DMS53 treated with DMSO at 0.1 percent for 48 hours (cell line): ENCODE measurements at regions not wholly inside any gene's neighbourhood (a gene's known extent, or its start where the extent isn't known, plus 50 kb on each side); places are given as distances from the start of the nearest gene placed in this dataset.
"Not testable (repeated sequence)": the region's sequence is repeated elsewhere in the genome, so short reads cannot be mapped to it uniquely, and the experiment has no call there.

Experiments
- DNase-seq: peaks from one replicate; lab custom pipeline; 2025; ENCODE audit not compliant: unreplicated experiment; lab: John Stamatoyannopoulos, UW

- DNase-seq = peak; percentile 19
Measured at GRCh38 chr15:59791755-59792154, 102.6 kb upstream of the BNIP2 start.

- no peak for DNase-seq
Measured at GRCh38 chr15:59791079-59791478, 102.0 kb upstream of the BNIP2 start.

GRCh38 chr15:59786466-59786865, 97.3 kb upstream of the BNIP2 start:
- DNase-seq = not testable (repeated sequence)

GRCh38 chr15:59785981-59786380, 96.9 kb upstream of the BNIP2 start:
- DNase-seq = not testable (repeated sequence)

DNA sequence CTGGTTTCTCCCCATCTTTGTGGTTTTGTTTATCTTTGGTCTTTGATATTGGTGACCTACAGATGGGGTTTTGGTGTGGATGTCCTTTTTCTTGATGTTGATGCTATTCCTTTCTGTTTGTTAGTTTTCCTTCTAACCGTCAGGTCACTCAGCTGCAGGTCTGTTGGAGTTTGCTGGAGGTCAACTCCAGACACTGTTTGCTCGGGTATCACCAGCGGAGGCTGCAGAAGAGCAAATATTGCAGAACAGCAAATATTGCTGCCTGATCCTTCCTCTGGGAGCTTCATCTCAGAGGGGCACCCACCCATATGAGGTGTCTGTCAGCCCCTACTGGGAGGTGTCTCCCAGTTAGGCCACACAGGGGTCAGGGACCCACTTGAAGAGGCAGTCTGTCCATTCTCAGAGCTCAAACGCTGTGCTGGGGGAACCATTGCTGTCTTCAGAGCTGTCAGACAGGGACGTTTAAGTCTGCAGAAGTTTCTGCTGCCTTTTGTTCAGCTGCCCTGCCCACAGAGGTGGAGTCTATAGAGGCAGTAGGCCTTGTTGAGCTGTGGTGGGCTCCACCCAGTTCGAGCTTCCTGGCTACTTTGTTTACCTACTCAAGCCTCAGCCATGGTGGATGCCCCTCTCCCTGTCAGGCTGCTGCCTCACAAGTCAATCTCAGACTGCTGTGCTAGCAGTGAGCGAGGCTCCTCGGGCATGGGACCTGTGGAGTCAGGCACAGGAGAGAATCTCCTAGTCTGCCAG, 94.8 kb upstream of the BNIP2 start:
- not testable (repeated sequence) for DNase-seq

DNA sequence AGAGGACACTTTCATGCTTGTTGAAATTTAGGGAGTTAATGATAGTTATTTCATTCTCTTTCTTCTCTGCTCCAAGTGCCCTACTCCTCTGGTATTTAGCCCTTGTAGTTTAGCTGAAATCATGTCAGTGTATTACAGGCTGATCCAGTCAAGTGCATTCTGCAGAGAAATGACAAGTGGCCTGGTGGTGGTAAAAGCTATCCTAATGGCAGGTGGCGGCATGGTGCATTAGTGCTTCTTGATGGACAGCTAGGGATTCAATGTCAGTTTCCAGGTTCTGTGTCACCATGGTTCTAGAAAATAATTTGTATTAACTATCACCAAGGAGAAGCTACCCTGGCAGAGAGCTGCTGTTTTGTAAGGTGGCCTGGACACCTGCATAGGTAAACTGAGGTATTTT, 90.0 kb upstream of the BNIP2 start:
- DNase-seq = no peak

DNA sequence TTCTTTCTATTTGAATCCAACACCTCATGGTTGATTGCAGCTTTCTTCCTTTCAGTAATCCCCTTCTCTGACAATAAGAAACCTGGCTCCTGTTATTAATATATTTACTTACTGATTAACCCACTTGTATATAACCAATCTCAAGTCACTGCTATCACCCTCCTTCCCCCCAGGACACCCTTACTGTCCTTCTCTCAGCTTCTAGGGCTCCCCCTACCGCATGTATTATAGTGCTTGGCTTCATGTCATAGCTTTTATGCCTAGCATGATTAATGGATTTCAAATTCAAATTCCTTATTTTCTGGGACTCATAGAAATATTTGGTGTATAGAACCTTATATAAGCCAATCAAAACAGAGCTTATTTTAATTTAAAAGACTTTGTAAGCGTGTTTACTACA, 75.7 kb upstream of the BNIP2 start:
- DNase-seq = no peak

GRCh38 chr15:59762558-59762957, 73.4 kb upstream of the BNIP2 start:
- DNase-seq = no peak

DNA sequence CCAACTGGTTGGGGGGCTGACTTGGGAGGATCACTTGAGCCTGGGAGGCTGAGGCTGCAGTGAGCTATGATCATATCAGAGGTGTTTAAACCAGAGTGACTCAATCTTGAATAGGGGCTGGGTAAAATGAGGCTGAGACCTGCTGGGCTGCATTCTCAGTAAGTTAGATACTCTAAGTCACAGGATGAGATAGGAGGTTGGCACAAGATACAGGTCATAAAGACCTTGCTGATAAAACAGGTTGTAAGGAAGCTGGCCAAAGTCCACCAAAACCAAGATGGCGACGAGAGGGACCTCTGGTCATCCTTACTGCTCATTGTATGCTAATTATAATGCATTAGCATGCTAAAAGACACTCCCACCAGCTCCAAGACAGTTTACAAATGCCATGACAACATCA, 71.1 kb upstream of the BNIP2 start:
- DNase-seq = not testable (repeated sequence)

DNA sequence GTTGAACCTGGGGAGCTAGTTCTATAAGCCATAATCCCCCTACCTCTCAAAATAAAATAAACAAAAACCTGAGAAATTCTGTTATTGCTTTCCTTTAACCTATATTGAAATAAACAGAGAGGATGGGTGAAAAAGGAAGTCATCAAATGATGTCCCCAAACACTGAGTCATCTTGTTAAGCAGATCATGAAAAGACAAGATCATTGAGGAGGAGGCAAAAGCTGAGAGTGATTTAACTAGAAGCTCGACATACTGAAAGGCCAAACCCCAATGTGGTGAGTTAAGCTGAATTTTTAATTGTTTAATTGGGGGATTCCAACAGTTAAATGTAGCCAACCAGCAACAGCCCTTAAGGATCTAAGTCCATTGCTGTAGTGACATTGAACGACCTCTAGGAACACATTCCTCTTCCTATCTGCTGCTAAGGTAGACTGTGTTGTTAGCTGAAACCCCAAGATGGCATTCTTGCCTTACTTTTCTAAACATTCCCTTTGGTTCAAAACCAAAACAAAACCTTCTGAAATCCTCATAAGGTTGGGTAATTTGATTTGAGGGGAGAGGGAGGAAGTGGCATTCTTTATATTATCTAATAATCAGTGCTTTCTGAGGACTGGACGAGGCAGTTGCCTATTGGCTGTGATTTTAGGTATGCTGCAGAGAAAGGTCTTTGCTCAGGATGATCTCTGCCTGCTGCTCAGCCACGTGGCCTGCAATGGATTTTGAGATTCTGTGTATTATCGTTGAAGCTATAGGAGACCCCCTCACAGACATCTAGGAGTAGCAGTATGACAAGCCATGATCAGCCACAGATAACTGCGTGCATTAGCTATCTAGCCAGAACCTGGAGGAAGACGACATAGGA, 62.7 kb upstream of the BNIP2 start:
- DNase-seq = peak; percentile 10

DNA sequence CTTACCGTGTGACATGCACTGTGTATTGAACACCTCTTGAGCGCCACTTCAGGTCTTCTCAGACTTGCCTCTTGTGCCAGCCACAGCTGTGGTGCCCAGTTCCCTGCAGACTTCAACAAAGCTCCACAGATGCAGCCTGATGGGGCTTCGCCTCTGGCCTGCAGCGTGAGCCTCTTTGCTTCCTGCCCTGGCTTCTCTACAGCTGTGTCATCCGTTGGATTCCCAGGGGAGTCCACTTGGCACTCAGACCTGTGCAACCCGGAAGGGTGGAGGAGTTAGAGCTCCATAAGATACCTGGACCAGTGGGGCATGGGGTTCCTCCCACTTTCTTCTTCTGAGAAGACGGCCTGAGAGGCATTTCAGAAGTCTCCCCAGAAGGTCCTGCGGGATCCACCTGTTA, 57.7 kb upstream of the BNIP2 start:
- DNase-seq = peak; percentile 68

GRCh38 chr15:59741274-59741906, 52.3 kb upstream of the BNIP2 start:
- peak; percentile 43 for DNase-seq

- DNase-seq = no peak
Measured at GRCh38 chr15:59739557-59740186, 50.6 kb upstream of the BNIP2 start.
